Immature natural killer cell (primary cell): ENCODE measurements at regions not wholly inside any gene's neighbourhood (a gene's known extent, or its start where the extent isn't known, plus 50 kb on each side); places are given as distances from the start of the nearest gene placed in this dataset.
A peak's percentile ranks its signal among the peaks of the same experiment; 100 is the strongest.

ENCODE experiments used
- DNase-seq, 3 donors: peaks; one replicate each; pipeline ENCODE4 v3.0.0; 2022; ENCODE audit warnings: mixed read lengths in 1 of 3
- H3K27ac Mint-ChIP-seq, 6 donors: one replicate each; pipeline ENCODE4 v1.8.0; 2020; ENCODE audit warnings: mixed read lengths in 6 of 6, mild to moderate bottlenecking in 5 of 6, inconsistent platforms in 4 of 6, moderate library complexity in 3 of 6
- H3K27me3 Mint-ChIP-seq, 3 donors: one replicate each; pipeline ENCODE4 v1.8.0; 2020 to 2021; ENCODE audit warnings: low read depth in 3 of 3, mild to moderate bottlenecking in 3 of 3, mixed read lengths in 3 of 3, moderate library complexity in 3 of 3, inconsistent platforms in 1 of 3
- H3K36me3 Mint-ChIP-seq, 3 donors: one replicate each; pipeline ENCODE4 v1.8.0; 2020; ENCODE audit warnings: mixed read lengths in 3 of 3, inconsistent platforms in 2 of 3, mild to moderate bottlenecking in 2 of 3
- H3K4me1 Mint-ChIP-seq, 2 donors: one replicate each; pipeline ENCODE4 v1.8.0; 2020; ENCODE audit warnings: inconsistent platforms in 2 of 2, mild to moderate bottlenecking in 2 of 2, mixed read lengths in 2 of 2, moderate library complexity in 1 of 2
- H3K4me3 Mint-ChIP-seq, 5 donors: one replicate each; pipeline ENCODE4 v1.8.0; 2020; ENCODE audit warnings: mild to moderate bottlenecking in 5 of 5, mixed read lengths in 5 of 5, inconsistent platforms in 3 of 5, moderate library complexity in 3 of 5
- H3K9me3 Mint-ChIP-seq, 6 donors: one replicate each; pipeline ENCODE4 v1.8.0; 2020; ENCODE audit warnings: mild to moderate bottlenecking in 6 of 6, mixed read lengths in 6 of 6, inconsistent platforms in 4 of 6, moderate library complexity in 3 of 6

DNA sequence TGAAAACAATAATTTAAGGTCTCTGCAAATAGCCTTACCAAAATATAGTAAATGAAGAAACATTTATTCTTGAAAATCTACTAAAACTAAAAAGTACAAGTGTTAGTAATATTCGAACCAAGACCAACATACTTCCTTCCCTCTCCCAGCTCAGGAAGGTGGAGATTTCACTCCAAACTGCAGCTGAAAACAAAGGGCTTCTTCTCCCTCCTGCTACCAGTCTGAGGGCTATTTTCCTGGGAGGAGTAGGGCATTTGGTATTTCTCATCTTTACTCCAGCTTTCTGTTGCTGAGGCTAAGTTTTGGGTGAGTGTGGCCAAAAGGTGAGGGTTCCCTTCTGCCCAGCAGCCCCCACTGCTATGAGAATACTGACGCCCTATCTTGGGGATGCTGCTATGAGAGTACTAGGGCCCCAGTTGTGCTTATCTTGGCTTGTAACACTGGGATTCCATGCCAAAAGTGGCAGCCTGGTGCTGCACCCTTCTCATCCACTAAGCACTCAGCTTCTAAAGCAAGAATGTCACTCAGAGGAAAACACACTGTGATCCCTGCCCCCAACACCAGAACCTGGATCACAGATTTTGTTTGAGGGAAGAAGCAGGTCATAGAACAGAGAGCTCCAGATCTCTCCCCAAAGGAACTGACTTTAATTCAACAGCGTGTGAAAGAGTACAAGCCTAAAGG lies 130.7 kb upstream of the KLF7 start:
- no peaks in the 10 kb centered on the region for H3K9me3 Mint-ChIP-seq
- H3K4me1 Mint-ChIP-seq: peaks cover 0 to 8% of the 10 kb centered on the region in 2 donors
- peaks cover 0 to 3% (median 0%) of the 10 kb centered on the region in 3 donors for H3K36me3 Mint-ChIP-seq
- no peak overlapping the region for H3K4me3 Mint-ChIP-seq
- DNase-seq: no peak
- H3K27me3 Mint-ChIP-seq: peaks cover 0 to 6% (median 2%) of the 10 kb centered on the region in 3 donors
- no peak overlapping the region for H3K27ac Mint-ChIP-seq

- Mint-ChIP-seq H3K4me3 (no peak overlapping the region), H3K9me3 (no peaks in the 10 kb centered on the region), H3K27me3 (peaks cover 4 to 6% (median 6%) of the 10 kb centered on the region in 3 donors), H3K4me1 (no peaks in the 10 kb centered on the region), H3K36me3 (peaks cover 0 to 3% (median 0%) of the 10 kb centered on the region in 3 donors), H3K27ac (no peak overlapping the region)
- DNase-seq: no peak
Observed at GRCh38 chr2:207300817-207301216, 135.1 kb upstream of the KLF7 start.

DNA sequence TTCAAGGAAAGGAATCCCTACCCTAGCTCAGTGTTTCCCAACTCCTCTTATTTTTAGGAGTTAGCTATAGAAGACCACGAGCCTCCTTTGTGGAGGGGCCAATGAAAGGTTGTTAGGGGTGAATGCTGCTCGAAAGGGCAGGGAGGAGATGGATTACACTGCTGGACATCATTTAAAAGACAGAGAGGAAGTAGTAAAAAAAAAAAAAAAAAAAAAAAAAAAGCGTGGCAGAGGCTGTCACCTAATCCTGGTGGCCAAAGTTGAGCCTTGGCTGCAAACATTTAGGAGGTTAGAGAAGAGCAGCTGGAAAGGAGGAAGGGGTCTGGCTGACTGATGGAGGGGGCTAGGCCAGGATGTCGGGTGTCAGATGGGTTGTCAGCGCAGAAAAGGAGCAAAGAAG lies 139.0 kb upstream of the KLF7 start:
- Mint-ChIP-seq H3K9me3 (no peaks in the 10 kb centered on the region), H3K27ac (no peak overlapping the region), H3K4me3 (no peak overlapping the region), H3K27me3 (peaks cover 4 to 6% (median 4%) of the 10 kb centered on the region in 3 donors), H3K36me3 (no peaks in the 10 kb centered on the region), H3K4me1 (peaks cover 5 to 8% of the 10 kb centered on the region in 2 donors)
- DNase-seq: no peak

DNA sequence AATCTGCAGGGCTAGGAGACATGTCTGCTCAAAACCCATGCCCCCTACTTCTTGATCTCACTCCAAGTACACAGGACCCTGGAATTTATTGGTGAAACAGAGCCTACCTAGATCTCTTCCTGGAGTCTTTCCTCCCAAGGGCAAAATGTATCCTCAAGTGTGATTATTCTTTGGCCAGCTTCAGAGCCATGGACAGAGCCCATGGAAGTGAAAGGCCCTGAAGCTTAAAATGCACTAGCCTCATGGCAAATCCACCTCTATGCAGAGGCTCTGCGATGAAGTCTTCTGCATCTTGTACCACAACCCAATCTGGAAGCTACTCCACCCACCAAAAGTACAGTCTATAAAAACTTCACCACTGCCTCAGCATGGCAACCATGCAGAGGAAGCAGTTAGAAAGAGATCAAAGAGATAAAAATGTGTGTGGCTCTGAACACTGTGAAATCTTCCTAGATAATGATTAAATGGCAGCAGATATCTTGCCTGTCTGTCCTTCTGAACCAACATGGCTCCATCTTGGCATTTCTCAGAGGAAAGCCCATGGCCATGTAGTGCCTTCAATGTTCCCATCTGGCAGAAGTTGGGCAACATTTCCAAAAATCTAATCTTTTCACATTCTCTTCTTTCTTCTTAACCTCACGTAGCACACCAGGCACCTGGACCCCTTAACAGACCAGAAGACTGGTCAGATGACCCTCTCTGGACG lies 142.9 kb upstream of the KLF7 start:
- H3K27ac Mint-ChIP-seq: no peak overlapping the region
- H3K4me1 Mint-ChIP-seq: peaks cover 8 to 10% of the 10 kb centered on the region in 2 donors
- no peaks in the 10 kb centered on the region for H3K36me3 Mint-ChIP-seq
- no peak for DNase-seq
- peaks cover 3 to 6% (median 4%) of the 10 kb centered on the region in 3 donors for H3K27me3 Mint-ChIP-seq
- H3K4me3 Mint-ChIP-seq: no peak overlapping the region
- H3K9me3 Mint-ChIP-seq: no peaks in the 10 kb centered on the region

DNA sequence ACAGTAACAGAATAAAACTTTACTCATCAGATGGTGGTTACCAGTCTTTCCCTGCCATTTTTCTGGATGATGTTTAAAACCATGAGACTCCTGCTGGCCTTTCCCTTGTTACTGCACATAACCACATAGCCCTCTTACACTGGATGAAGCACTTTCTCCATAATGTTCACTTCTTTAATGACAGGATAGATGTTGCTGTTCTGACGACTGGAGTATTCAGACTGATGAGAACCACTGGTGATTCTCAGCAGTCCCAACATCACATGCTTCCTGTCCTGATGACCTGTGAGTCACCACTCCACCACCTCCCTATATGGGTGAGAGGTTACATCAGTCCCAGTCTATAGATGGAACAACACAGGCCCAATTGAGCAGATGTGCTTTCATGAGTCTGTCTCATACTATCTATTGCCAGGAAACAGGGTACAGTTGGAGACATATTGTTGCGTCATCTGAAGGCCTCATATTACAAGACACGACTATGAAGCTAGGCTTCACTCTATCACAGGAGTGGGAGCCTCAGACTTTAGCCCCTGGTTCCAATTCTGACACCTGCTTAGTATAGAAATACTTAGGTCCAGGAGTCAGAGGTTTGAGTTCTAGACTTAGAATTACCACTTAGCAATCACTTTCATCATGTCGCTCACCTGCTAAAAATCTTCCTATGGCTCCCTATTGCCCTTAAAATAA lies 145.7 kb upstream of the KLF7 start:
- Mint-ChIP-seq H3K27me3 (peaks cover 1 to 3% (median 2%) of the 10 kb centered on the region in 3 donors), H3K4me3 (no peak overlapping the region), H3K36me3 (no peaks in the 10 kb centered on the region), H3K4me1 (peaks cover 8 to 10% of the 10 kb centered on the region in 2 donors), H3K27ac (peak overlapping the region in 1 of 6 donors; percentile 54), H3K9me3 (no peaks in the 10 kb centered on the region)
- no peak for DNase-seq

GRCh38 chr2:207312006-207312356 lies 146.2 kb upstream of the KLF7 start:
- Mint-ChIP-seq H3K27me3 (peaks cover 1 to 3% (median 2%) of the 10 kb centered on the region in 3 donors), H3K27ac (no peak overlapping the region), H3K9me3 (no peaks in the 10 kb centered on the region), H3K4me3 (no peak overlapping the region), H3K36me3 (no peaks in the 10 kb centered on the region), H3K4me1 (peaks cover 8 to 10% of the 10 kb centered on the region in 2 donors)
- no peak for DNase-seq

- Mint-ChIP-seq H3K36me3 (no peaks in the 10 kb centered on the region), H3K4me3 (no peak overlapping the region), H3K27me3 (peaks cover 2 to 10% (median 4%) of the 10 kb centered on the region in 3 donors), H3K27ac (no peak overlapping the region), H3K9me3 (no peaks in the 10 kb centered on the region), H3K4me1 (peaks cover 1 to 5% of the 10 kb centered on the region in 2 donors)
- no peak for DNase-seq
Observed at GRCh38 chr2:207313947-207314346, 148.2 kb upstream of the KLF7 start.

DNA sequence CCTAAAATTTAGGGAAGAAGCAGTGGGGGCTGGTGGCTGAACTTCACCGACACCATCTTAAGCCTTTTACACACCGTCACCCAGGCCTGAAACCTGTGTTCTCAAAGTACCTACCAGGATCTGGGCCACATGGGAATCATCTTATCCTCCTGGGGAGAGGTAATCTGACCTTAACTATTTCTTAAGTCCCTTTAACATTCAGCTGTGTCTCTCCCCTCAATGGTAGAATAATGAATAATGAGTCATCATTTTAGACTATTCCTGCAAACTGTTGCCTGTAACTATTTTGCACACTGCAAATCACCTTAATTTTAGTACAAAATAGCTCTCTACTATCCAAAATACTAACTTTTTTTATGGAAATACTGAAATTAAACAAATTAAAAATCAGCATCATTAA lies 149.4 kb upstream of the KLF7 start:
- Mint-ChIP-seq H3K36me3 (no peaks in the 10 kb centered on the region), H3K9me3 (no peaks in the 10 kb centered on the region), H3K27ac (no peak overlapping the region), H3K4me3 (no peak overlapping the region), H3K27me3 (peaks cover 0 to 10% (median 4%) of the 10 kb centered on the region in 3 donors), H3K4me1 (peaks cover 0 to 5% of the 10 kb centered on the region in 2 donors)
- DNase-seq: no peak

DNA sequence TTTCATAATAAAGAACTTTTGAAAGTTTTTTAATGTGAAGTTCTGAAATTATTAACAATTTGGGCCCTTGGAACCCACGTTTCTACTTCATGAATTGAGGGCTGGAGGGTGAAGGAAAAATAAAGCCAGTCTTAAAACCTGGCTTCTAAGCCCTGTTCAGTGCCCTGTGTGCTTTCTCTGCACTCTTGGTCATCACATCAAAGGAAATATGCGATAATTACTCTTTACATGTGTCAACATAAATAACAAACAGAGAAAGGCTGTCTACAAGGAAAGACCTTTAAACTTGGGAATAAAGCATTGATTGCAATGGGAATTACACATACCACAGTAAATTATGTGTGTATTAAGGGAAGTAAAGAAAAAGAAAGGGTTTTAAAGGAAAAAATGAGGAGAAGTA lies 150.7 kb upstream of the KLF7 start:
- no peaks in the 10 kb centered on the region for H3K36me3 Mint-ChIP-seq
- H3K4me1 Mint-ChIP-seq: peaks cover 0 to under 1% of the 10 kb centered on the region in 2 donors
- no peak for DNase-seq
- H3K27ac Mint-ChIP-seq: no peak overlapping the region
- no peak overlapping the region for H3K4me3 Mint-ChIP-seq
- no peaks in the 10 kb centered on the region for H3K9me3 Mint-ChIP-seq
- H3K27me3 Mint-ChIP-seq: peaks cover 0 to 11% (median 5%) of the 10 kb centered on the region in 3 donors

- Mint-ChIP-seq H3K9me3 (no peaks in the 10 kb centered on the region), H3K27ac (no peak overlapping the region), H3K4me1 (no peaks in the 10 kb centered on the region), H3K27me3 (peaks cover 0 to 11% (median 5%) of the 10 kb centered on the region in 3 donors), H3K36me3 (no peaks in the 10 kb centered on the region), H3K4me3 (no peak overlapping the region)
- no peak for DNase-seq
Observed at GRCh38 chr2:207316906-207317305, 151.2 kb upstream of the KLF7 start.

DNA sequence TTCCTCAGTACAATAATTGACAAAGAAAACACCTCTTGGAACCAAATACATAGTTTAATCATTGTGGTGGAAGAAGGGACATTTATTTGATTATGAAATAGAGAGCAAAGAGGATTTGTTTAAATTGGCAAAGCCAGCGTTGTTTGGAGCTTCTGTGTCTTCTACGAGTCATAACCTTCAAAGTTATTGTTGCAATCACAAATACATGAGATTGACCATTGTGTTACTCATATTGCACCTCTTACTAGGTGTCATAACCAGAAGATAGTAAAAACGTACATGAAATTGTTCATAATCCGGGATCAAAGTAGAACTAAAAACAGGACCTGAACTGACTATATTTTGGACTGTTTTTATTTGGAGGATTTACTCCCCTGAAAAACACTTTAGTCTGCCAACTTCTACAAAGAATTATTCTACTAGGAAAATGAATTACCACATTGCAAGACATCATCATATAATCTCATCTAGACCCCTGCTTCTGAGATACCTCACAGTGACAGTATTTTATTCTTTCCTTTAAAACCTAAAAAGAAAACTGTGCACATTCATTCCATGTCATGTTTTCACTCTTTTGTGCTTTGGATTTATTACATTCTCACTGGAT lies 151.7 kb upstream of the KLF7 start:
- no peak overlapping the region for H3K27ac Mint-ChIP-seq
- no peak for DNase-seq
- no peak overlapping the region for H3K4me3 Mint-ChIP-seq
- no peaks in the 10 kb centered on the region for H3K36me3 Mint-ChIP-seq
- no peaks in the 10 kb centered on the region for H3K9me3 Mint-ChIP-seq
- no peaks in the 10 kb centered on the region for H3K4me1 Mint-ChIP-seq
- H3K27me3 Mint-ChIP-seq: peaks cover 0 to 11% (median 5%) of the 10 kb centered on the region in 3 donors

GRCh38 chr2:207318181-207318628 lies 152.5 kb upstream of the KLF7 start:
- no peaks in the 10 kb centered on the region for H3K4me1 Mint-ChIP-seq
- H3K4me3 Mint-ChIP-seq: no peak overlapping the region
- H3K27me3 Mint-ChIP-seq: peaks cover 0 to 11% (median 5%) of the 10 kb centered on the region in 3 donors
- no peaks in the 10 kb centered on the region for H3K36me3 Mint-ChIP-seq
- no peaks in the 10 kb centered on the region for H3K9me3 Mint-ChIP-seq
- no peak for DNase-seq
- H3K27ac Mint-ChIP-seq: no peak overlapping the region

GRCh38 chr2:207319316-207319715 lies 153.6 kb upstream of the KLF7 start:
- Mint-ChIP-seq H3K4me3 (no peak overlapping the region), H3K4me1 (no peaks in the 10 kb centered on the region), H3K27ac (no peak overlapping the region)

More at GRCh38 chr2:207319316-207319715, 153.6 kb upstream of the KLF7 start:
- H3K36me3 Mint-ChIP-seq: no peaks in the 10 kb centered on the region
- H3K27me3 Mint-ChIP-seq: peaks cover 3 to 11% (median 4%) of the 10 kb centered on the region in 3 donors
- H3K9me3 Mint-ChIP-seq: no peaks in the 10 kb centered on the region
- no peak for DNase-seq
